ENCODE measurements at regions not wholly inside any gene's neighbourhood (a gene's known extent, or its start where the extent isn't known, plus 50 kb on each side); places are given as distances from the start of the nearest gene placed in this dataset.
"Not testable (repeated sequence)": the region's sequence is repeated elsewhere in the genome, so short reads cannot be mapped to it uniquely, and the experiment has no call there.

DNA sequence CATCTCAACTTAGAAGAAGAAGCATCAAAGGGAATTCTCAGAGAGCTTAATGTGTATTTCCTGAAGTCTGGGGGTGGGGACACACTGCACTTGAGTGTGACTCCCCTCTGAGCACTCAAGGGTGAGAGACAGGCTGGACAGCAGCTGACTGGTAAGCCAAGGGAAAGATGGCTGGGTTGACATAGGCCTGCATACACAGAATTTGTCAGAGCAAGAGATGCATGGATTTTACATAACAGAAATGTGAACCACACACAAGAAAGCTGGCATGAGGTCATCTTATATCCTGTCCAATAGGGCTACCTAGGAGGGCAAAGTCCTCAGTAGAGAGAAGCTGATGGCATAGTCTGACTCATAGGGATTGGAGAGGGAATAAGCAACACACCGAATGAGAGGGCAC is 114.3 kb upstream of the EPB41L4A start:
- intact Hi-C loops (cut with micrococcal nuclease), result no loop called here

DNA sequence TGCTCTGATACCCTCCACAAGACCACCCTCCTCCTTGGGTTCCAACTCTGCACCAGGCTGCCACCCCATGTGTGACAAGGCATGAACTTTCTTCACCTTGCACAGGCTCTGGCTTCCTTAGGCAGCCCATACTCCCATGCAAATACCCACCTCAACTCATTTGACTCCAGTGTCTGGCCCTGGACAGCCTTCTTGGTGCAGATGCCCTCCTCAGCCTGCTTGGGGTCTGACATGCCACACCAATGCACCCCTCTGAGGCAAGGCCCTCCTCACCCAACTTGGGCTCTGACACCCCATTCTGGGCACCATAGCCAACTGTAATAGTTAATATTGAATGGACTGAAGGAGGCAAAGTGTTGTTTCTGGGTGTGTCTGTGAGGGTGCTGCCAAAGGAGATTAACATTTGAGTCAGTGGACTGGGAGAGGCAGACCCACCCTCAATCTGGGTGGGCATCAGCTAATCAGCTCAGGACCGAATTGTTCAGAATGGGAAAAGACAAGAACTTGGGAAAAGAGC is 115.0 kb upstream of the EPB41L4A start:
- intact Hi-C loops (cut with micrococcal nuclease), result no loop called here

DNA sequence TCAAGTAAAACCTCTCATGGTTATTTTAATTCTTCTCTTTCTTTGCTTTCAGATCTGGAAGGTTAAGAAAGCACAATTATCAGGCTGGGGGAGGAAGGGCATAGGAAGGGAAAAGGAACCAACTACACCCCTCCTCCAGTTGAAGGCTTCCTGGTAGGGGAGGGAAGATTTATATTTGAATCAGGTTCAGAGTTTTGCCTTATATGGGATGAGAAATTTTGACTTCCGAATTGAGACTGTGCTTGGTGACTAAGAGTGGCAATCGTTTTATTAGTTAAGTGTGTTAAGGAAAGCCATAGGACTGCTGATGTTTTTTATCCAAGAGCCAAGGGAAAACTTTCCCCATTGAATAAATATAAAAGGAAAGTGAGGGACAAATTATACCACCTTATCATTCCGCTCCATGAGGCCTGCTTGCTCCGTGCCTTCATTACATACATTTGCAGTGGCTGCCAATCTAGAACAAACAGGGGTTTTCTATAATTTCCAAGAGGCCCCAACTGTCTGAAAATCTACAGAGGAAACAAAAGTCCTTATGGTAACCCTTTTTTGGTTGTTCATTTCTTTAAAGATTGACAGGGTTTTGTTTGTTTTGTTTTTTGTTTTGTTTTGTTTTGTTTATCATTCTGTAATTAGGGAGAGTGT is 115.7 kb upstream of the EPB41L4A start:
- intact Hi-C loops (cut with micrococcal nuclease), result no loop called here

DNA sequence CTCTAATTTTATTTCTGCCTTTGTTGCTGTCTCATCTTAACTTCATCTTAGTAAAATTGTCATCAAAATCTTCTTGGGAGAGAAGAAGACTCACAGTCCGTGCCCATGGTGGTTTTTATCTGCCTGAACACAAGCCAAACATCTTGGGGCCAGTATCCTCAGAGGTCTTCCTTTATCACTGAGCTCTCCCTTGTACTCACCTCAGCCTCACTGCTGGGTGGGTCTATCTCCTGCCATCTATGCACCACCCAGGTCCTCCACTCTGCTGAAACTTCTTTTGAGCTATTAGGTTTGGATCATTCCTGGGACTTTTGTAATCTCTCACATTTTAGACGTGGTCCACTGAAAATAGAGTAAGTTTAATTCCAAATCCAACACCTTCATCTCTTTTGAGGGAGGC is 116.3 kb upstream of the EPB41L4A start:
- intact Hi-C loops (cut with micrococcal nuclease), result no loop called here

DNA sequence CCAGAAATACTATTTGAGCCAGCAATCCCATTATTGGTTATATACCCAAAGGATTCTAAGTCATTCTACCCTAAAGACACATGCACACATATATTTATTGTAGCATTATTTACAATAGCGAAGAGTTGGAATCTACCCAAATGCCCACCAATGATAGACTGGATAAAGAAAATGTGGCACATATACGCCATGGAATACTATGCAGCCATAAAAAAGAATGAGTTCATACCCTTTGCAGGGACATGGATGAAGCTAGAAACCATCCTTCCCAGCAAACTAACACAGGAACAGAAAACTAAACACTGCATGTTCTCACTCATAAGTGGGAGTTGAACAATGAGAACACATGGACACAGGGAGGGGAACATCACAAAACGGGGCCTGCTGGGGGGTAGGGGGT is 125.5 kb upstream of the EPB41L4A start:
- intact Hi-C loops (cut with micrococcal nuclease), result not testable (repeated sequence)

DNA sequence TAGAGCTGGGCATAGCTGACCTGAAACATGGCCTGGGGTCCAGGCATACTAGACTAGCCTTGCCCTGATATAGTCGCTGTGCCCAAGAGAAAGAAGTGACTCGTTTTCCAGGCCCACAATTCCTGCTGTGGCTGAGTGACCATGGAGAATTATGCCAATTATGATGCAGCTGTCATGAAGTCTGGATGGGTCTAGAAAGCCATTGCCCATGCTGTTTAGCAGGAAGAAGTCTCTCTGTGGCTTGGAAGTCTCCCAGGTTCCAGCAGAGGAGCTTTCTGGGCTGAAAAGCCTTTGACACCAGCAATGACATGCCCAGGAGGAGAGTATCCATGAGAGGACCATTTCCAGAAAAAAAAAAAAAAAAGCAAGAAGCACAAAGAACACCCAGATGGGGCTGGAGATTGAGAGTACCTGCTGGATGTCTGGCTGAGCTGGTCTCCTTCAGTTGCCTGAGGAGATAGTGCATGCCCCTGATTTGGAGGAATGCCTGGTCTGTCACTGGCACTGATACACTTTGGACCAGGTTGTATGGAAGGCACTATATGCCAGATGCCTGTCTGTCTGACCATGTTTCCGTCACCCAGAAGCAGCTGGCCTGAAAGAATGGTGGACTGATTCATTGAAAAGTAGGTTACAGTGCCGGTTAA is 128.0 kb upstream of the EPB41L4A start:
- intact Hi-C loops (cut with micrococcal nuclease), result no loop called here

DNA sequence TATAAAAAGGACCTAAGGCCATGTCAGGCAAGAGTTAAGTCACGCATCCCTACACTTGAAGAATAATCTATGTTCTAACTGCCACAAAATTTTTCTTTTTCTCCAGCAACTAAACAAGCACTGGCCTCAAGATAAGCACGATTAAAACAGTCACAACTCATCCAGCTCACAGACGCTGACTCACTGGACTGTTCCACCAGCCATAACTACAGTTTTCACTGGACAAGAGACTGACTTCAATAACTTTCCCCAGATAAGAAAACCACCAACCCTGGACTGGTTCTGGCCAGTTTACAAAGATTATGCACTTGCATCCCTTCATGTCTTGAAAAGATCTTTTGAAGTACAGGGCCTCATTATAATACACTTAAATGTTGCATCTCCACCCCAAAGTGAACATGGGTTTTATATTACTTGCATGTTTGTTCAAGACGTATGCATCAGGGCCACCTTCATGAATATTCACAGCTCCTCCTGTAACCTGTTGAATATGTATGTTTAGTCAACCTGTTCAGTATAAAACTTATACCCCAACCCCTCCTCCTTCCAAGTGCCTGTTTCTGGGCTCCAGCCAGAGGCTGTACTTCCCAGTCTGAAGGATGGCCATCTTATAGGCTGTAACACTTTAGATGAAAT is 129.3 kb upstream of the EPB41L4A start:
- intact Hi-C loops (cut with micrococcal nuclease), result no loop called here

DNA sequence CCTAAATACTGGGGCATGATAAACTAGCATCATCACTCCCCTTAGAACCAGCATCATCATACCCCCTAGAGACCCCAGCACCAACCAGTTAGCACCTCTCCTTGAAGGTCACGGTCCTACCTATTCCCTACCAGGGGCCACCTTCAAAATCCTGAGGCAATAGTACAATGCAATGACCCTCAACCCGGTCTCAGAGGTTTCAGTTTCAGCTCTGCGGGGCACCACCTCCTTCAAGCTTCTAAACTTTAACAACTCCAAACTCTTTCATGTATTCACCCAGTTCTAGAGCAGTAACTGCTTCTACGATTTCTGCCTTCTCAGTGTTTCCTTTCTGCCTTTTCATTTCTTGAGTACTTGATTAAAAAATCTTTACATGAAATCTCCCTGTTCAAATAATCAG is 130.1 kb upstream of the EPB41L4A start:
- intact Hi-C loops (cut with micrococcal nuclease), result no loop called here

DNA sequence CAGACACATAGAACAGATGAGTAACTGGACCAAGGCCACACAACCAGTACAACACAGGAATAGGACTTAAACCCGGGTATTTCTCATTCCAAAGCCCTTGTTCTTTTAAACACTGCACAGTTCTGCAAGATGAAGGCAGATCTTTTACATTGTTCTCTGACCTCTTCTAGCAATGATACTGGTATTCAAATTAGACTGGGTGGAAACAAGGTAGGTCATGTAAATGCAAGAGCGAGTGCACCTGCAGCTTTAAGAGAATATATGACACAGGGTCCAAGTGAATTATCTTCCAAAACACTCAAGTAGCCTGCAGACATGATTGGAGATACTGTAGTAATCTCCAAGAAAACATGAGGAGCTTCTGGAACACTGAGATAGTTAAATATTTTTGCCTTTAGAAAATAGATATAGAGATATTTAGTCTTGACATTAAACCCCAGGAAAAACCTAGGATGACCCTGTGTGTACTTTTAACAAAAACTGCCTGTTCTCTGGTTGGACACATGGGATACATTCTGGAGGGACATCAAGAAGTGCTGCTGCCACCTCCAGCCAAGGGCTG is 130.6 kb upstream of the EPB41L4A start:
- intact Hi-C loops (cut with micrococcal nuclease), result no loop called here

DNA sequence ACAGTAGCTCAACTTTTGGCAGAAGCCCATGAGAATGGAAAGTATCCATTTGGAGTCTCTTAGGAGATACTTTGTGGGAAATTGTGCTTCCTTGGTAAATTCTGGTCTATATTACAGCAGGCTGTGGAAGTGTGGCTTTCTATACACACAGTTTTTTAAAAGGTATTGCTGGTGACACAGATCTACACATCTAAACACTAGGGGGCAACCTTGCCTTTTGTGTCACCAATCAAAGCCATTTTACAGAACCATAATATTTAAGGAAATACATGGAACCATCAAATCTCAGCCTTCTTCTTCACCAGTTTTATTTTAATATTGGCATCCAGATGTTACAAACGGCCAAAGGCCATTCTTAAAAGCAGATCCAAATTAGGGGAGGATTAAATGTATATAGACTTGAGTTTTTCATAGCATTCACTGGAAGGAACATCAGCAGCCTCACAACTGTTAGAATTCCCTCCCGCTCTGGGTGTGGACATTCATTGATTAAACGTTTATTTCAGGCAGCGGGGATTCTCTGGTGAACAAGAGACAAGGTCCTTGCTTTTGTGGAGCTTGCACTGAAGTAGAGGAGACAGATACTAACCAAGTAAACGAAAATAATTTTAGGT is 132.4 kb upstream of the EPB41L4A start:
- intact Hi-C loops (cut with micrococcal nuclease), result loop anchor here (1.0 kb wide), 4 partner anchors 206 to 1055 kb away; partner anchors contain the start of gene REEP5

DNA sequence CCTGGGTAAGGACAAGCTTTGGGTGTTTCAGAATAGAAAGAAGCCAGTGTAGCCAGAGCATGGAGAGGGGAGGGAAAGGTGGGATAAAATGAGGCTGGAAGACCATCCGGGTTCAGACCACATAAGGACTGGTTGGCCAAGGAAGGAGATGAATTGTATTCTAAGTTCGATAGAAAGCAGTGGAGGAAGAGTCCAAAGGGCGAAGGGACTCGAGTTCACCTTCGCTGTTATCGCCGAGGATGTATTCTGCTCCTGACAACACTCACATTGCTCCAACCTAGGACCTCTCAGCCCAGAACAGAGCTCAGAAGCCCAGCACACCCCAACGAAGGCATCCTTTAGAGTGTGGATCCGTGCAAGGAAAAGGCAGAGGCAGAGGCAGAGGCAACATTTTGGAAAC is 133.1 kb upstream of the EPB41L4A start:
- intact Hi-C loops (cut with micrococcal nuclease), result no loop called here

DNA sequence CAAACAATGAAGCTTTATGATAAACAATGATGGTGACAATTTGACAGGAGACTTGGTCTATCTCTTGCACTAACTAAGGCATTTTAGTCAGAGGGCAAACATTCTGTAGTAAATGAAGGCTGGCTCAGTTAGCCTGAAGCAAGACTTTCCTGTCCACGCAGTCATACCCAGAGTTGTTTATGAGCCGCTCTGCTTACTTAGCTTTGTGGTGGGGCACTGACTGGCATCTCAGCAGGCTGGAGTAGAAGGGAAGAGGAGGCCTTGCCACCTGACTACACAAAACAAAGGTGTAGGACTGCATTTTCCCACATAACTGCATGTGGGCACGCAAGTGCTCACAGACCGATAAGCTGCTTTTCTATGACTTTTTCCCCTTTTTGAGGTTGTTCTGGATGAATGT is 133.7 kb upstream of the EPB41L4A start:
- intact Hi-C loops (cut with micrococcal nuclease), result no loop called here

DNA sequence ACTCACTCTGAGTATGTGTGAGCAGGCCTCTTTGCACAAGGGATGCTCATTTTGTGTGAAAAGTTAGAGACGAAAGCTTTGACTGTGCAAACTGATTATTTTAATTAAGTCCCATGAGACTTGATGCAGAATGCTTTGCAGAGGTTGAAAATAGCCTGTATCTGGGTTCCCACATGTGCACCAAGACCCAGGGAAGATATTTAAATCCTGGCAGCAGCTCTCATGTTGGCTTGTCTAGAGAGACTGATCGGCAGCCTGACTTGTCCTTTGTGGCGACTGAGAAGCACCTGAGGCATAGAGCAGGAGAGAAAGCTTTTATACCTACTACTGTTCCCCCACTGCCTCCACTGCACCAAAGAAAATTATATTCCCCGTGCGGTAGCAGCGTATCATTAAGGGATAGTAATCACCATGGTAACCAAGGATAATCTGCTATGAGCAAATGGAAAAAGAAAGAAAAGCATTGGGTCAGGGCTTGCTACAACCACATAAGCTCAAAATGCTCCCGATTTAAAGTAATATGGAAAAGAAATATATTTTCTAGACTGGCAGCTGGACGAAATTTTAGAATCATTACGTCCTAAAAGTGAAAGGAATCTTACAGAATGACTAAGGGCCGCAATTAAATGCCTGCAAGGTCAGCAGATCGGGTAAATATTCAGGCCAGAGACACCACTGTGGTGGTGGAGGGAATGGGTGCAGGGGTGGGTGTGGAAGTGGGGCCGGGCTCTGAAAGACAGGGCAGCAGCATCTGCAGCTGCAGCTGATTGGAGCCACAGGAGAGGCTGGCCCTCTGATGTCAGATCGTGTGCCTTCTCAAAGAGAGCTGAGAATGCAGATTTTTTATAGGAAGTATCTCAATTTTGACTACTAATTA is 135.3 kb upstream of the EPB41L4A start:
- intact Hi-C loops (cut with micrococcal nuclease), result no loop called here

DNA sequence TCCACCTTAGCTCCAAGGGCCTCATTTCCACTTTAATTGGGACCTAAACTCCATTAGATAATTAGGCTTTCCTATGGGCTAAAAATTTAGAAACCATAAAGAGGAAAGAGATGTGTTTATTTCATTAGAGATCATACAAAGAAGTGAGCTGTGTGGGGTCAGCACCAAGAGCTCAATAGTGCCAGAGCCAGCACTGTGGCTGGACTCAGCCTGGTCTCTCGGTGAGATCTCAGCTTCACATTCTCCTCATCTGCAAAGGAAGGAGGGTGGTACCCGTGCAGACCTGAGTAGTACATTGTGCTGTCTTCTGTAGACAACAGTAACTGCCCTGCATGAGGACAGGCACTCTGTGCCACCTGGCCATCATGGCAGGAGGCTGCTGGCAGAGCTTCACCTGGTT is 136.1 kb upstream of the EPB41L4A start:
- intact Hi-C loops (cut with micrococcal nuclease), result no loop called here

DNA sequence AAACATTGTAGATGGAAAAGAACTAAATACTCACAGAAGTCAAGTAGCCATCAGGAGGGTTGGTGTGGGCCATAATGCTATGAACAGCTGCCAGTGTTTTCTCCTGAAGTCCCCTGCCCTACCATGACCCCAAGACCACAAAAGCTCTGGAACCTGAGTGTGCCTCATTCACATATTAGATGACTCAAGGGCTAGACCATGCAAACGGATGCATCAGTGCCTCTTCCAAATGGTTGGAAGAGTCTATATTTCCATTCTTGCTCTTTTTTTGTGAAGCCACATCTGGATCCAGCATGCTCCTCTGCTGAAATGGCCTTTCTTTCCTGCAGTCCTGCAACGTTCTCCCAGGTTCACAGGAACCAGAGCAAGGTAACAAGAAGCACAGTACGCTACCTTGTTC is 136.6 kb upstream of the EPB41L4A start:
- intact Hi-C loops (cut with micrococcal nuclease), result no loop called here

DNA sequence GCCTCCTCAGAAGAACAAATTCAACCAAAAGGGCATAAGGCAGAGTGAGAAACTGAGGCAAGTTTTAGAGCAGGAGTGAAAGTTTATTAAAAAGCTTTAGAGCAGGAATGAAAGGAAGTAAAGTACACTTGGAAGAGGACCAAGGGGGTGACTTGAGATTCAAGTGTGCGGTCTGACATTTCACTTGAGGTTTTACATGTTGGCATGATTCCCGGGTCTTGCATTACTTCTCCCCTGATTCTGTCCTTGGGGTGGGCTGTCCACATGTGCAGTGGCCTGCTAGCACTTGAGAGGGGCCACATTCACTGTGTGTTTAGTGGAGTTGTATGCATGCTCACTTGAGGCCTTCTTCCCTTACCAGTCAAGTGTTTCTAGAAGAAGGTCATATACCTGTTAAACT is 140.4 kb upstream of the EPB41L4A start:
- intact Hi-C loops (cut with micrococcal nuclease), result not testable (repeated sequence)

DNA sequence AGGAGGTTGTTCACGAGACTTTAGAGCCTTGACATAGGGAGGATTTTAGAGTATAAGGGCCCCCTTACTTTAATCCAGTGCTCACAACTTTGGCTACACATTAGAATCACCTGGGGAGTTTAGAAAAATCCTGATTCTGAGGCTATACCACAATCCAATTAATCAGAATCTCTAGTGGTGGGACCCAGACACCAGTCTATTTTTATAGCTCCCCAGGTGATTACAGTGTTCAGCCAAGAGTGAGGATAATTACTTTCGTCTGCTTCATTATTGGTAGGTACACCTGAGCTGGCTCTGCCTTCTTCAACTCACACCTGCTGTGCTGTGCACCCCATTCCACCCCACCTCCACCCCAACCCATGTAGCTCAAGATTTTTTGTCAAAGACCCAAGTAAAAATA is 141.3 kb upstream of the EPB41L4A start:
- intact Hi-C loops (cut with micrococcal nuclease), result no loop called here

DNA sequence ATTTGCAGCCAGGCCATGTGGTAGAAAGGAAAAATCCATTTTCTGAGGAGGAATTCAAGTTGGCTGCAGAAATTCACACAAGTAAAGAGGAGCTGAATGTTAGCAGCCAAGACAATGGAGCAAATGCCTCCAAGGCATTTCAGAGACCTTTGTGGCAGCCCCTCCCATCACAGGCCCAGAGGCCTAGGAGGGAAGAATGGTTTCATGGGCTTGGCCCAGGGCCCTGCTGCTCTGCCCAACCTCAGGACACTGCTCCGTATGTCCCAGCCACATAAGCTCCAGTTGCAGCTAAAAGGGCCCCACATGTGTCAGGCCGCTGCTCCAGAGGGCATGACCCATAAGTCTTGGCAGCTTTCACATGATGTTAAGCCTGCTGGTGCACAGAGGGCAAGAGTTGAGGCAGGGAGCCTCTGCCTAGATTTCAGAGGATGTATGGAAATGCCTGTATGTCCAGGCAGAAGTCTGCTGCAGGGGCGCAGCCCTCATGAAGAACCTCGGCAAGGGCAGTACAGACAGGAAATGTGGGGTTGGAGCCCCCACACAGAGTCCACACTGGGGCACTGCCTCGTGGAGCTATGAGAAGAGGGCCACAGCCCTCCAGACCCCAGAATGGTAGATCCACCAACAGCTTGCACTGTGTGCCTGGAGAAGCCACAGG is 144.2 kb upstream of the EPB41L4A start:
- intact Hi-C loops (cut with micrococcal nuclease), result no loop called here

DNA sequence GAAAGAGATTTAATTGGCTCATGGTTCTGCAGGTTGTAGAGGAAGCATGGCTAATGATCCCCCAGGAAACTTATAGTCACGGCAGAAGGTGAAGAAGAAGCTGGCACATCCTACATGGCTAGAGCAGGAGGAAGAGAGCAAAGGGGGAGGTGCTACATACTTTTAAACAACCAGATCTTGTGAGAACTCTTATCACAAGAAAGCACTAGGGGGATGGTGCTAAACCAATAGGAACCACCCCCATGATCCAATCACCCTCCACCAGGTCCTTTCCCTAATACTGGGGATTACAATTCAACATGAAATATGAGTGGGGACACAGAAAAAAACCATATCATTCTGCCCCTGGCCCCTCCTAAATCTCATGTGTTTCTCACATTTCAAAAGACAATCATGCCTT is 147.2 kb upstream of the EPB41L4A start:
- intact Hi-C loops (cut with micrococcal nuclease), result no loop called here

DNA sequence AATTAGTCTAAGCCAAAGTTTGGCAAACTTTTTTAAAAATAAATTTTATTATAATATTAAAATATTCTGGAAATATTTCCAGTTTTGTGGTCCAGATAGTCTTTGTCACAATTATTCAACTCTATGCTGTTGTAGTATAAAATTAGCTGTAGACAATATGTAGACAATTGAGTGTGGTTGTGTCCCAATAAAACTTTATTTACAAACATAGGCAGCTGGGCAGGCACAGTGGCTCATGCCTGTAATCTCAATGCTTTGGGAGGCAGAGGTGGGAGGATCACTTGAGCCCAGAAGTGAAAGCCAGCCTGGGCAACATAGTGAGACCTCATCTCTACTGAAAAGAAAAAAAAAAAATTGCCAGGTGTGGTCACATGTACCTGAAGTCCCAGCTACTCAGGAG is 150.5 kb upstream of the EPB41L4A start:
- intact Hi-C loops (cut with micrococcal nuclease), result no loop called here

Data from T-helper 2 cell treated with Interferon-gamma antibody and Interleukin-4, amounts not matched to agents 100 ng/mL and 5 ng/mL, for 36 hours (primary cell).